ENCODE measurements at regions not wholly inside any gene's neighbourhood (a gene's known extent, or its start where the extent isn't known, plus 50 kb on each side); places are given as distances from the start of the nearest gene placed in this dataset.
"Not testable (repeated sequence)": the region's sequence is repeated elsewhere in the genome, so short reads cannot be mapped to it uniquely, and the experiment has no call there.

GRCh38 chr22:22375576-22376351, 131.2 kb downstream of the VPREB1 start:
- H3K4me1 ChIP-seq (ENCODE audit: insufficient read depth, poor library complexity, severe bottlenecking), result no peaks in the 10 kb centered on the region
- ATAC-seq (ENCODE audit: low read depth) (no peak), DNase-seq (ENCODE audit: low spot score) (no peak)
- H3K27ac ChIP-seq (ENCODE audit: poor library complexity, severe bottlenecking), result no peak overlapping the region
- H3K9me3 ChIP-seq (ENCODE audit: severe bottlenecking), result no peaks in the 10 kb centered on the region
- no peak for TF ChIP-seq CTCF (IDR thresholded peaks at IDR 0.05; ENCODE audit: poor library complexity, severe bottlenecking)
- H3K36me3 ChIP-seq (ENCODE audit: low read depth), result no peaks in the 10 kb centered on the region
- peaks cover 8% of the 10 kb centered on the region for H3K27me3 ChIP-seq (ENCODE audit: insufficient read depth, poor library complexity, severe bottlenecking)
- H3K4me3 ChIP-seq (ENCODE audit: severe bottlenecking), result no peak overlapping the region

- Histone ChIP-seq H3K27ac (ENCODE audit: poor library complexity, severe bottlenecking) (no peak overlapping the region), H3K4me1 (ENCODE audit: insufficient read depth, poor library complexity, severe bottlenecking) (no peaks in the 10 kb centered on the region), H3K9me3 (ENCODE audit: severe bottlenecking) (no peaks in the 10 kb centered on the region), H3K36me3 (ENCODE audit: low read depth) (no peaks in the 10 kb centered on the region), H3K27me3 (ENCODE audit: insufficient read depth, poor library complexity, severe bottlenecking) (peaks cover 8% of the 10 kb centered on the region), H3K4me3 (ENCODE audit: severe bottlenecking) (no peak overlapping the region)
- DNase-seq (ENCODE audit: low spot score) (no peak), ATAC-seq (ENCODE audit: low read depth) (no peak)
- no peak for TF ChIP-seq CTCF (IDR thresholded peaks at IDR 0.05; ENCODE audit: poor library complexity, severe bottlenecking)
Observed at GRCh38 chr22:22376352-22376706, 131.7 kb downstream of the VPREB1 start.

- H3K4me3 ChIP-seq (ENCODE audit: severe bottlenecking); ATAC-seq (ENCODE audit: low read depth); H3K27me3 ChIP-seq (ENCODE audit: insufficient read depth, poor library complexity, severe bottlenecking); H3K9me3 ChIP-seq (ENCODE audit: severe bottlenecking); H3K27ac ChIP-seq (ENCODE audit: poor library complexity, severe bottlenecking); H3K36me3 ChIP-seq (ENCODE audit: low read depth); DNase-seq (ENCODE audit: low spot score); H3K4me1 ChIP-seq (ENCODE audit: insufficient read depth, poor library complexity, severe bottlenecking): not testable (repeated sequence)
Observed at GRCh38 chr22:22376884-22377283, 131.7 kb downstream of the ZNF280B start.

GRCh38 chr22:22377335-22377734, 131.2 kb downstream of the ZNF280B start:
- Histone ChIP-seq H3K27me3 (ENCODE audit: insufficient read depth, poor library complexity, severe bottlenecking) (peaks cover 13% of the 10 kb centered on the region), H3K9me3 (ENCODE audit: severe bottlenecking) (no peaks in the 10 kb centered on the region), H3K4me3 (ENCODE audit: severe bottlenecking) (no peak overlapping the region), H3K27ac (ENCODE audit: poor library complexity, severe bottlenecking) (no peak overlapping the region), H3K4me1 (ENCODE audit: insufficient read depth, poor library complexity, severe bottlenecking) (no peaks in the 10 kb centered on the region), H3K36me3 (ENCODE audit: low read depth) (no peaks in the 10 kb centered on the region)
- no peak for TF ChIP-seq CTCF (IDR thresholded peaks at IDR 0.05; ENCODE audit: poor library complexity, severe bottlenecking)
- ATAC-seq (ENCODE audit: low read depth), result no peak
- DNase-seq (ENCODE audit: low spot score), result no peak

- no peaks in the 10 kb centered on the region for H3K4me1 ChIP-seq (ENCODE audit: insufficient read depth, poor library complexity, severe bottlenecking)
- TF ChIP-seq CTCF (IDR thresholded peaks at IDR 0.05; ENCODE audit: poor library complexity, severe bottlenecking), result no peak
- H3K9me3 ChIP-seq (ENCODE audit: severe bottlenecking), result no peaks in the 10 kb centered on the region
- ATAC-seq (ENCODE audit: low read depth), result no peak
- DNase-seq (ENCODE audit: low spot score), result no peak
- H3K36me3 ChIP-seq (ENCODE audit: low read depth), result no peaks in the 10 kb centered on the region
- no peak overlapping the region for H3K4me3 ChIP-seq (ENCODE audit: severe bottlenecking)
- H3K27me3 ChIP-seq (ENCODE audit: insufficient read depth, poor library complexity, severe bottlenecking), result peaks cover 27% of the 10 kb centered on the region
- H3K27ac ChIP-seq (ENCODE audit: poor library complexity, severe bottlenecking), result no peak overlapping the region
Observed at GRCh38 chr22:22378446-22379415, 129.8 kb downstream of the ZNF280B start.

All from RWPE2 (cell line).